HG02970 (cell line): ENCODE measurements at regions not wholly inside any gene's neighbourhood (a gene's known extent, or its start where the extent isn't known, plus 50 kb on each side); places are given as distances from the start of the nearest gene placed in this dataset.

ENCODE experiments used
- ATAC-seq: cut with Tn5 transposase; IDR thresholded peaks from one replicate; pipeline ENCODE4 v1.9.1; 2021; ENCODE audit warnings: mild to moderate bottlenecking, moderate library complexity, moderate number of reproducible peaks; ENCODE audit not compliant: unreplicated experiment, low FRiP score

DNA sequence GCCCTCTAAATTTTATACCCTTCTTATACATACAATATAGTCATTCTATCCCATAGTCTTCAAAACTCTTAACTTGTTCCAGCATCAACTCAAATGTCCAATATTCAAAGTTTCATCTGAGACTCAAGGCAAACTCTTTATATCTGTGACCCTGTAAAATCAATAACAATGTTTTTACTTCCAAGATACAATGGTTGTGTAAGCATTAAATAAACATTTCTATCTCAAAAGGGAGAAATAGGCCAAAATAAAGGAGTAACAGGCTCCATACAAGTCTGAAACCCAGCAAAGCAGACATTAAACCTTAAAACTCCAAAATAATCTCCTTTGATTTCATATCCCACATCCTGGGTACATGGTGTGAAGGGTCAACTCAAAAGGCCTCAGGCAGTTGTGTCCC, 1299.1 kb downstream of the MRPL39 start:
- ATAC-seq, result no peak

- ATAC-seq, result no peak
Observed at GRCh38 chr21:24302400-24302799, 1304.9 kb downstream of the MRPL39 start.

DNA sequence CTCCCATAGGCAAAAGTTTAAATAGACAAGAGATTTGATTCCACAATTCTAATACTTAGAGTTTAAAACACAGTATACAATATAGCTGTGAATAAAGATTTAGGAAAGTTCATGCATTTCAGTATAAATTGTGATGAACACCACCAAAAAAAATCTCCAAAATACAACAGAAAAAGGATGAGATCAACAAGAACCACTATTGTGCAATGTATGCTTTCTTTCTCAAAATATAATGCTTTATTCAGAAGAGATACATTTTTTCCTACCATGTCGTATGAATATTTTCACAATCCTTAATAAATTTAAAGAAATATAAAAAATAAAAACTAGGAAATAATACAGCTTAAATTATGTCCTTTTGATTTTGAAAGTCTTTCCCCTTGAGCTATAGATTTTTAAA, 1309.2 kb downstream of the MRPL39 start:
- ATAC-seq, result no peak

- no peak for ATAC-seq
Observed at GRCh38 chr21:24294171-24294570, 1313.1 kb downstream of the MRPL39 start.

GRCh38 chr21:24290151-24290833, 1317.0 kb downstream of the MRPL39 start:
- ATAC-seq, result no peak

DNA sequence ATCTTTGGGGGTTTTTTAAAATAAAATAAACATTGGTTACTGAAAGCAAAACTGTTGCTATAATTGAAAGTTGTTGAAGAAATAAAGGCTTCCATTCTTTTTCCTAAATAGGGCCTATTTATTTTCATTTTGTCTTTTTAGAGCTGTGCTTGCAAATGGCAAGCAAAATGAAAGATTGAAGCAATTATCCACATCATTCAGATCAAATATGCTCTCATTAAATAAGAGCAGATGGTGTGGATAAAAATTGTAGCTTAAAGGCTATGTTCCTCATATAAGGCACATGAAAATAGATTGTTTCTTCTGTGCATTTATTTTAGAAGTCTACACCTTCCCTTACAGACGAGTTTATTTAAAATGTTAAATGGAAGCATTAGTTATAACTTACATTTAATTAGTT, 1317.7 kb downstream of the MRPL39 start:
- no peak for ATAC-seq

- no peak for ATAC-seq
Observed at GRCh38 chr21:24280596-24280995, 1326.7 kb downstream of the MRPL39 start.

DNA sequence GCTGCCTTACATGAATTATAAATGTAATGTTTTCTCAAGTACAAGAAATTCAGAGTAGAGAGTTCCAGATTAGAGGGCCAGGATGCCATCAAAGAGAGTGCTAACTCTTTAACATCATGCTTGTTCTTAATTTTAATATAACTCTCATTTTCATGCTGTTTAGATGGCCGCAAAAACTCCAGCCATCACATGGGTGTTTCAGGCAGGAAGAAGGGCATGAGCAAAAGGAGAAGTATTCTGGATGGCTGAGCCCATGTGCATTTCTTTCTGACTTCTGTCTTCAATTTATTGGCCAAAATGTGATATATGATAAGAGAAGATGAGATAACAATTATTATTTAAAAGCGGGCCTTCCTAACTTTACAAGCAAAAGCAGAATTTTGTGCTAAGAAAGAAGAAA, 1328.6 kb downstream of the MRPL39 start:
- no peak for ATAC-seq

DNA sequence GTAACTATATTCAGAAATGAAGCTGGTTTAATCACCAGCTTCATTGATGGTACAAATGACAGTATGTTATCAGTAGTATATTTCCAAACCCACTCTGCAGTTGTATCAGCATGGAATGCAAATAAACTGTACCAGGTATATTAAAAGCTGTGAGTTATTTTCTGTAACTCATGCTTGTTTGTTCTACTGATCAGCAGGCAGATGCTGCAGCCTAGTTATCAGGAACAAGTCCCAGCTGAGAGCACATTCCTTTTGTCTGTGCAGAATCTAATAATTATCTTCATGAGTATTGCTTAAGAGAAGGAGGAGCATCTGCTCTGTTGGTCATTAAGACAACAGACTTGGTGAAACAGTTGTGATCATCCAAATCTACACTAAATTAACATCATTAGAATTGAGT, 1331.1 kb downstream of the MRPL39 start:
- no peak for ATAC-seq

DNA sequence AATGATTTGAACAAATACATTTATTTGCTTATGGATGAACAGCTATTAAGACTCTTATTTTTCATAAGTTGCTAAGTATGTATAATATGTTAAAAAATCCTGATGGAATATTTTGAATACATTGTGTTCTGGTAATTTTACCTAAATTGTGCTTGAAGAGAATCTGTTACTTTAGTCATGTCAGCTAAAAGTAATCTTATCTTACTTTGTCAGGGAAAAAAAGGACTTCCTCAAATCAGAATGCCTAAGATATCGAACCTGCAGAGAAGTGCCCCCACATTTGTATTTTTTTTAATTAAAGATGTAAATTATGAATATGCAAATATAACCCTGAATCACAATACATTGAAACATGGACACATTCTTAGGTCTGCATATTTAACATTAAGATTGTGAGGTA, 1331.7 kb downstream of the MRPL39 start:
- no peak for ATAC-seq

DNA sequence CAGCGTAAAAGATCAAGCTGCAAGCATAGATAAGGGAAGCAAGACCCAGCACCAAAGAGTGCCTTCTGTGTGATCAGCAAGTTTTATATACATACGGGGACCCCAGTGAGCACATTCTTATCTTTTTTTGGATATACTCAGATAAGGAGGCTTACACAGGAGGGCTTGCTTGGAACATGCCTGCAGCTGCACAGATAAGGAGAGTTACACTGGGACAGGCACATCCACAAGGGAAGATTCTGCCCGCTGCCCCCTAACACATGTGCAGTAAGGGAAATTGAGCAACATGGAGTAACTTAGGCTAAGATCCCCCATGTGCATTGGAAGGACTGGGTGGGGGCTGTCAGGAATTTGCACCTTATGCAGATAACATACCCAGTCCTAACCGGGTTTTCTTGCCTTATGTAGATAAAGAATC, 1334.8 kb downstream of the MRPL39 start:
- no peak for ATAC-seq

- ATAC-seq, result no peak
Observed at GRCh38 chr21:24265987-24266386, 1341.3 kb downstream of the MRPL39 start.

- no peak for ATAC-seq
Observed at GRCh38 chr21:24260751-24261150, 1346.5 kb downstream of the MRPL39 start.

- no peak for ATAC-seq
Observed at GRCh38 chr21:24259241-24259640, 1348.0 kb downstream of the MRPL39 start.

DNA sequence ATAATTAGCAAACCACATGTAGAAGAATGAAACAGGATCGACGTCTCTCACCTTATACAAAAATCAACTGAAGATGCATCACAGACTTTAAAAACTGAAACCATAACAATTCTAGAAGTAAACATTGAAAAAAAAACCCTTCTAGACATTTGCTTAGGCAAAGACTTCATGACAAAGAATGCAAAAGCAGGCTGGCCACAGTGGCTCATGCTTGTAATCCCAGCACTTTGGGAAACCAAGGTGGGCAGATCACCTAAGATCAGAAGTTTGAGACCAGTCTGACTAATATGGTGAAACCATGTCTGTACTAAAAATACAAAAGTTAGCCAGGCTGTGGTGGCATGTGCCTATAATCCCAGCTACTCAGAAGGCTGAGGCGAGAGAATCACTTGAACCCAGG, 1351.7 kb downstream of the MRPL39 start:
- ATAC-seq, result no peak

GRCh38 chr21:24225431-24225830, 1381.8 kb downstream of the MRPL39 start:
- ATAC-seq, result no peak

DNA sequence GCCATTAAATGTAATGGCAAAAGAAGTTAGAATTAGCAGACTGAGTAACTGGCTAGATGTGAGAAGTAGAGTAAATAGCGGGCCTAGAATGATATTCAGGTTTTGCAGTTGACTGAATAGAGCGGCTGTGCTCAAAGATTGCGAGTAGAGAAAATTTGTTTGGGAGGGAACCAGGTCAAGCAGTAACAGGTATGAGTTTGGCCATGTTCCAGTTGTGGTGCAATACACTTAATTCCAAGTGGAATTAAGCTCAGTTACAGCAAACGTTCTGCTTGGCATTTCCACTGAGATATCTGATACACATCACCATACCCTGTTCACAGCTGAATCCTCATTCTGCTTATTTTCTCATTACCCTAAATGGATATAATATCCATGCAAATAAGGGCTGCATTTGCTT, 1382.9 kb downstream of the MRPL39 start:
- ATAC-seq, result no peak

DNA sequence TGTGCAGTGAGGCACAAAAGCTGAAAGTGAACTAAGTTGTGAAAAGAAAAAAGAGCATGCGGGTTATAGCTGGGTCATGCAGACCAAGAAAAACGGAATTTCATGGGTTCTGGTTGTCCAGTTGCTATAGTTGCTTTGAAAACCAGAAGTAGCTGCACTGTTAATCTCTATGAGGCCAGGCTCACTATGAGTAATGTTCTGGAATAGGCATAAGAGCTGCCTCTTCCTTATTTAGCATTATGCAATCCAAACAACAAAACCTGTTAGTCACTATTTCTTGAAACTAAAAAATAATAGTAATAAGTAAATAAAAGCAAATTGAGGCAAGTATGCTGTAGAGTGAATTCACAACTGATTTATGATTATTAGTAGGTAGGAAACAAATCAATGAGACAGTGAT, 1383.7 kb downstream of the MRPL39 start:
- ATAC-seq, result no peak

DNA sequence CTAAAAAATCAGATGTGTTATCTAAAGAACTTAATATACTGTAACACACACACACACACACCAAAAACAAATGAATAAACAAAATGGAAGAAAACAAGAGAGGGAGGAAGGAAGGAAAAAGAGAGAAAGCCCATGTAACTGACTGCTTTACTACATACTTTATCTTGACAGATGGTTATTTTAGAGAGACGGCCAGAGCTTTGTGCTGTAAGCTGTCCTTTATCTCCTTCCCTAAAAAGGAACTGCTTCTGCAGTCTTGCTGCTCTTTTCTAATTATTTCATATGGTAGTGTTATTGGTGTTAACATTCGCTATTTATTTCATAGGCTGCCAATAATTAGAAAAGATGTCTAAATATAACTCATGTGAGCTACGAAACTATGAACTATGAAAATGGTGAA, 1384.6 kb downstream of the MRPL39 start:
- ATAC-seq, result no peak

DNA sequence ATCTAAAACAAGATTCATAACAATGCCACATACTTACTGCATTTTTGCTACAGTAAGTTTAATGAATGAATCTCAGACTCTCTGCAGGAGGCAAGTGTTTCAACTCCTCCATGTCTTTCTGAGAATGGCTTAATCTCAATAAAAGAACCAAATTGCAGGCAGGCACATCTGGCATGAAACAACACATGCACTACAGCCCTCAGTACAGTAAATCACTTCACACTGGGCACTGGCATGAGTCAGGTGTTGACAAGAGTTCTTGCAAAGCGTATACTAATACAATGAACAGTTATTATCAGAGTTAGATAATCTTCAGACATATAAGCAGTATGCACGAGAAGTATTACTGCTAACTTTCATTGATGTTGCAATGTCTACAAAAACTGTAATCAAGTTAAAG, 1386.8 kb downstream of the MRPL39 start:
- no peak for ATAC-seq

GRCh38 chr21:24217151-24217550, 1390.1 kb downstream of the MRPL39 start:
- no peak for ATAC-seq

GRCh38 chr21:24210130-24210529, 1397.2 kb downstream of the MRPL39 start:
- ATAC-seq, result no peak
